ENCODE measurements at regions not wholly inside any gene's neighbourhood (a gene's known extent, or its start where the extent isn't known, plus 50 kb on each side); places are given as distances from the start of the nearest gene placed in this dataset.

DNA sequence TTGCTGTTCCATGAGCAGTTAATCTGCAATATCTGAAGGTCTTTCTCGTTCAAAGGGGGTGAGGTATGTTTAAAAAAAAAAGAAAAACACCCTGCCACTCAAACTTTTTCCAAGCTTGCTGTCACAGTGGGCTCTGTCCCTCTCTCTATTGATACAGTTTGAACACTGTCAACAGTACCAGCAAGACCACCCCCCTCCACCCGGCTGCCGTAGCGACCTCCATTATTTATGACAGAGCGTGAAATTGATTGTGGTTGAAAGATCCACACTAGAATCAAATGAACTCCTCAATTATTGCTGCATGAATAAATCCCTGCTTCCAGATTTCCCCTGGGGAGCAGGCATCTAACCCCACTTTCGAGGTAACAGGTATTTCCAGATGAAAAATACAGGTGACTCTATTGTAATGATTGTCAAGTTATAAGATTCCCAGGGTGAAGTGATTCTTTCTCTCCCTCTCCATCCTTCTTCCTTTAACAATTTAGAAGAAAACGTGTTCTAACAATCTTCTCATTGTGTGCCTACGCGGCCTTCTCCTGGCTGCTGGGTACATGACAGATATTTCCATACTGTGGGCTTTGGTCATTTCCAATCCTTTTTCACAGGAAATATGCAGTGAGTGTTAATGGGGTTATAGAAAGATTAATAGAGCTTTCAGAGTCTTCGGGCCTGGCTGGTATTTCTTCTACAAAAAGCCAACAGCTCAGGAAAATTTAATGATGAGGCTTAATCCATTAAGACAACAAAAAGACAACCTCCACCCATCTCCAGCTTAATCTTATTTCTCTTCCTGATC is 135.7 kb upstream of the C16orf82 start:
- no peak overlapping the region for H3K4me3 ChIP-seq (ENCODE audit: low read depth, low read length)
- no peak for DNase-seq (ENCODE audit: low read depth)
- TF ChIP-seq, protein P1, sequence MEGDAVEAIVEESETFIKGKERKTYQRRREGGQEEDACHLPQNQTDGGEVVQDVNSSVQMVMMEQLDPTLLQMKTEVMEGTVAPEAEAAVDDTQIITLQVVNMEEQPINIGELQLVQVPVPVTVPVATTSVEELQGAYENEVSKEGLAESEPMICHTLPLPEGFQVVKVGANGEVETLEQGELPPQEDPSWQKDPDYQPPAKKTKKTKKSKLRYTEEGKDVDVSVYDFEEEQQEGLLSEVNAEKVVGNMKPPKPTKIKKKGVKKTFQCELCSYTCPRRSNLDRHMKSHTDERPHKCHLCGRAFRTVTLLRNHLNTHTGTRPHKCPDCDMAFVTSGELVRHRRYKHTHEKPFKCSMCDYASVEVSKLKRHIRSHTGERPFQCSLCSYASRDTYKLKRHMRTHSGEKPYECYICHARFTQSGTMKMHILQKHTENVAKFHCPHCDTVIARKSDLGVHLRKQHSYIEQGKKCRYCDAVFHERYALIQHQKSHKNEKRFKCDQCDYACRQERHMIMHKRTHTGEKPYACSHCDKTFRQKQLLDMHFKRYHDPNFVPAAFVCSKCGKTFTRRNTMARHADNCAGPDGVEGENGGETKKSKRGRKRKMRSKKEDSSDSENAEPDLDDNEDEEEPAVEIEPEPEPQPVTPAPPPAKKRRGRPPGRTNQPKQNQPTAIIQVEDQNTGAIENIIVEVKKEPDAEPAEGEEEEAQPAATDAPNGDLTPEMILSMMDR (IDR thresholded peaks at IDR 0.05; ENCODE audit: control insufficient read depth, extremely low read depth, insufficient read depth): no peak

DNA sequence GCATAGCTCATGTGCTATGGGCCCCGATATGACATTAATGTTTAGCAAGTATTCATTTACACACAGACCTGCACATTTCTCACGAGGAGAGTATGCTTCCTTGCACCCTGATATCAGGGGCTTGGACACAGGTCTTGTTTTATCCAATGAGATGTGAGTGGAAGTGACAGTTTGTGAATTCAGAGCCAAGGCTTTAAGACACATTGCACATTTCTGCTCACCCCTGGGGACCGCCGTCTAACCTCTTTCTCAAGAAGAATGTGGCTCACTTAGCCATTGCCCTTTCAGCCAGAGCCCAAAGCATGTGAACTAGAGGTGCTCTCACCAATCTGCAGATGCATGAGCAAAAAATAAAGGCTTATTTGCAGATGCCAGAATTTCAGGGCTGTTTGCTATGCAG is 116.1 kb upstream of the C16orf82 start:
- no peak for DNase-seq (ENCODE audit: low read depth)
- no peak overlapping the region for H3K4me3 ChIP-seq (ENCODE audit: low read depth, low read length)
- TF ChIP-seq, protein P1 (IDR thresholded peaks at IDR 0.05; ENCODE audit: control insufficient read depth, extremely low read depth, insufficient read depth): no peak

DNA sequence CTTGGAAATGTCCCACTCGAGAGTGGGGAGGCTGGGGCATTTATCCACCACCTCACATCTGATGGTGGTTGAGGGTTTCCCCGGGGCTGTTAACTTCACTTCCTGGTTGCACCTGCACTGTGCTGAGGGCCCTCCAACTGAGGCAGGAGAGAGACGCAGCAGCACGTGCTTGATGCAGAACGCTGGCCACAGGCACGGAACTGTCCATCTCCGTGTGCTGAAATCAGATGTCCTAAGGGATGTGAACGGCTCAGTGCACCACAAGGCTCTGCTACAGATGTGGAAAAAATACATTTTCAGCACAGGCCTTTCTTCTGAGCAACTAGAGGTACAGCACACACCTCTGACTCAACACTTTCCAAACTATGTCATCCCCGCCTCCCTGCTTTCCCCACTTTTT is 114.8 kb upstream of the C16orf82 start:
- TF ChIP-seq, protein P1 (IDR thresholded peaks at IDR 0.05; ENCODE audit: control insufficient read depth, extremely low read depth, insufficient read depth): no peak
- H3K4me3 ChIP-seq (ENCODE audit: low read depth, low read length): no peak overlapping the region
- DNase-seq (ENCODE audit: low read depth): no peak

DNA sequence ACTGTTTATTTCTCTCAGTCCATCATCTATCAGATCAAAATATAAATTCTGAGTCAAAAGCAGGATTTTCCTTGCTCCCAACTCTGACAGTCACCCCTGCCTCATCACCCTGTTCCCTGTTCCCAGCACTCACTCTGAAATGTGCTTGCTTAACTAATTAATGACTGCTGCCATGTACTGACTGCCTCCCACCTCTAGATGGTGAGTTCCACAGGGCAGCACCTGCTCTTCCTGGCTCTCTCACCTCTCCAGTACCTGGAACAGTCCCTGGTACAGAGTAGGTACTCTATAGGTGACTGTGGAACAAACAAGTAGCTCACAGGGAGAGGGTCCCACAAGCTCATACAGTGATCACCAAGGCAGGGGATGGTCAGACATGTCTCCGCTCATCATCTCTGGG is 114.3 kb upstream of the C16orf82 start:
- TF ChIP-seq, protein P1 (IDR thresholded peaks at IDR 0.05; ENCODE audit: control insufficient read depth, extremely low read depth, insufficient read depth): no peak
- H3K4me3 ChIP-seq (ENCODE audit: low read depth, low read length): no peak overlapping the region
- no peak for DNase-seq (ENCODE audit: low read depth)

DNA sequence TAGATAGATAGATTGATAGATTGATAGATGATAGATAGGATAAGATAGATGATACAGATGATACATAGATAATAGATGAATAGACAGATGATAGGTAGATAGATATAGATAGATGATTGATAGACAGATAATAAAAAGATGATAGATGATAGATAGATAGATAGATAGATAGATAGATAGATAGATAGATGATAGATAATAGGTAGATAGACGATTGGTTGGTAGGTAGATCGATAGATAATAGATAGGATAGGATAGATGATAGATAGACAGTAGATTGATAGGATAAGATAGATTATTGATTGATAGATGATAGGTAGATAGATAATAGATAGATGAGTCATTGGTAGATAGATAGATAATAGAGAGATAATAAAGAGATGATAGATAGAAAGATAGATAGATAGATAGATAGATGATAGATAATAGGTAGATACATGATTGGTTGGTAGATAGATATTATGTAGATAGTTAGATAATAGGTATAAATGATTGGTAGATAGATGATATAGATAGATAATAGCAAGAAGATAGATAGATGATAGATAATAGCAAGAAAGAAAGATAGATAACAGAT is 109.4 kb upstream of the C16orf82 start:
- no peak for DNase-seq (ENCODE audit: low read depth)
- TF ChIP-seq, protein P1 (IDR thresholded peaks at IDR 0.05; ENCODE audit: control insufficient read depth, extremely low read depth, insufficient read depth): no peak
- H3K4me3 ChIP-seq (ENCODE audit: low read depth, low read length): no peak overlapping the region

DNA sequence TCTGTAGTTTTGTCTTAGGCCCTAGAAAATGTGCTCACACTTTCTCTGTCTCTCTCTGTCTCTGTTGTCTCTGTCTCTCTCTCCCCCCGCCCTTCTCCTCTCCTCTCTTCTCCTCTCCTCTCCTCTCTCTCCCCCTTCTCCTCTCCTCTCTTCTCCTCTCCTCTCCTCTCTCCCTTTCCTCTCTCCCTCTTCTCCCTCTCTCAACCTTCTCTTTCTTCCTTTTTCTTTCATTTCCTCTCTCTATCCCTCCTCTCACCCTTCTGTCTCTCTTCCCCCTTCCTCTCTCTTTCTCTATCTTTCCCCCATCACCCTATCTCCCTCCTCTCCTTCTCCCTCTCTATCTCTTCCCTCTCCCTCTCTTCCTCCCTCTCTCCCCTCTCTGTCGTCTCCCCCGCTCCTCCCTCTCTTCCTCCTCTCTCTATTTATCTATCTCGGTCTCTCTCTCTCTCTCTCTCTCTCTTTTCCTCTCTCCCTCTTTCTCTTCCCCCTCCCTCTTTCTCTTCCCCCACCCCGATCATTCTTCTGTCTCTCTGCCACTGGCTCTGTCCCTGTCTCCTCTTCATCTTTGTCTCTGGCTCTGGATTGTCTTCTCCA is 107.2 kb upstream of the C16orf82 start:
- TF ChIP-seq, protein P1 (IDR thresholded peaks at IDR 0.05; ENCODE audit: control insufficient read depth, extremely low read depth, insufficient read depth): no peak
- DNase-seq (ENCODE audit: low read depth): no peak
- no peak overlapping the region for H3K4me3 ChIP-seq (ENCODE audit: low read depth, low read length)
